ENCODE measurements at regions not wholly inside any gene's neighbourhood (a gene's known extent, or its start where the extent isn't known, plus 50 kb on each side); places are given as distances from the start of the nearest gene placed in this dataset.

GRCh38 chr3:81308306-81308705 lies 453.1 kb downstream of the GBE1 start:
- no peak for TF ChIP-seq CTCF (IDR thresholded peaks at IDR 0.05)
- TF ChIP-seq ZFX (IDR thresholded peaks at IDR 0.05; ENCODE audit: borderline replicate concordance), result no peak

Measured in 22Rv1 (cell line).